GM12873 (cell line): ENCODE measurements at regions not wholly inside any gene's neighbourhood (a gene's known extent, or its start where the extent isn't known, plus 50 kb on each side); places are given as distances from the start of the nearest gene placed in this dataset.

Experiments
- TF ChIP-seq, protein P1 (sequence below): IDR thresholded peaks from 2 replicates; pipeline ENCODE4 v1.5.1; 2012; ENCODE audit warnings: low read depth, mild to moderate bottlenecking, moderate library complexity, low read length, control low read depth; ENCODE audit not compliant: insufficient read depth; ENCODE audit errors: missing control alignments

DNA sequence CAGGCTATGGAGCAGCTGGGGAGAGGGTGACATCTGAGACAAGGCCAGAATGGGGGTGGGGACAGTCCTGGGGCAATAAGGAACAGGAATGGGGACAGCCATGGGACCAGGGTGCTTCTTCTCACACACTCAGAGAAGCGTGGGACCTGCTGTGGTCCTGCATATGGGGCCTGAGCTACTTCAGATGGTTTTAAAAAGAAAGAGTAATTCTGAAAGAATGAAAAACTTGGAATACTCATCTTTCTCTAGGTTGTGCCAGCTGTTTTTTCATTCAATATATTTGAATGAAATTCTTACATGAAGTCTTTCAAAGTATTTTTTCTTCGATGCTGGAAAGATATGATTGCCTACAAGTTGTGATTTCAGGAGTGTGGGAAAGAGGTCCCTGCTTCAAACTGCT is 227.5 kb upstream of the APCDD1 start:
- TF ChIP-seq, protein P1, sequence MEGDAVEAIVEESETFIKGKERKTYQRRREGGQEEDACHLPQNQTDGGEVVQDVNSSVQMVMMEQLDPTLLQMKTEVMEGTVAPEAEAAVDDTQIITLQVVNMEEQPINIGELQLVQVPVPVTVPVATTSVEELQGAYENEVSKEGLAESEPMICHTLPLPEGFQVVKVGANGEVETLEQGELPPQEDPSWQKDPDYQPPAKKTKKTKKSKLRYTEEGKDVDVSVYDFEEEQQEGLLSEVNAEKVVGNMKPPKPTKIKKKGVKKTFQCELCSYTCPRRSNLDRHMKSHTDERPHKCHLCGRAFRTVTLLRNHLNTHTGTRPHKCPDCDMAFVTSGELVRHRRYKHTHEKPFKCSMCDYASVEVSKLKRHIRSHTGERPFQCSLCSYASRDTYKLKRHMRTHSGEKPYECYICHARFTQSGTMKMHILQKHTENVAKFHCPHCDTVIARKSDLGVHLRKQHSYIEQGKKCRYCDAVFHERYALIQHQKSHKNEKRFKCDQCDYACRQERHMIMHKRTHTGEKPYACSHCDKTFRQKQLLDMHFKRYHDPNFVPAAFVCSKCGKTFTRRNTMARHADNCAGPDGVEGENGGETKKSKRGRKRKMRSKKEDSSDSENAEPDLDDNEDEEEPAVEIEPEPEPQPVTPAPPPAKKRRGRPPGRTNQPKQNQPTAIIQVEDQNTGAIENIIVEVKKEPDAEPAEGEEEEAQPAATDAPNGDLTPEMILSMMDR: no peak

- TF ChIP-seq, protein P1: no peak
These were observed 226.1 kb upstream of the APCDD1 start for GRCh38 chr18:10228326-10228725.

DNA sequence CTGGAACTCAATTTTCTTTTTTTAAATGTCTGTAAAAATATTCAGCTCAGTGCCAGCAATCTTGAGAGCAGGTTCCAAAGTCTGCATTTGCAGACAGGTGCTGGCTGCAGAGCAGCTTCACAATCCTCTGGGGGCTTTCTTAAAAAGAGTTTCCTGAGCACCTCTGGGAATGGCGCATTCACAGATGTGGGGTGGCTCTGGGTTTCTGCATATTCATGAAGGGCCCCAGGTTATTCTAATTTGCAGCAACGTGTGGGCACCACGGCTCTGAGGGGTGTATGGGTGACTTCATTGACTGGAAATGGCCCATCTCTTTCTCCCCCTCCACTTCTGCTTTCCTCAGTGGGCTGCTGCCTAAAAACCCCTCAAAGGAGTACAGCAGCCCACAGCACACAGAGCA is 225.0 kb upstream of the APCDD1 start:
- TF ChIP-seq, protein P1: no peak

DNA sequence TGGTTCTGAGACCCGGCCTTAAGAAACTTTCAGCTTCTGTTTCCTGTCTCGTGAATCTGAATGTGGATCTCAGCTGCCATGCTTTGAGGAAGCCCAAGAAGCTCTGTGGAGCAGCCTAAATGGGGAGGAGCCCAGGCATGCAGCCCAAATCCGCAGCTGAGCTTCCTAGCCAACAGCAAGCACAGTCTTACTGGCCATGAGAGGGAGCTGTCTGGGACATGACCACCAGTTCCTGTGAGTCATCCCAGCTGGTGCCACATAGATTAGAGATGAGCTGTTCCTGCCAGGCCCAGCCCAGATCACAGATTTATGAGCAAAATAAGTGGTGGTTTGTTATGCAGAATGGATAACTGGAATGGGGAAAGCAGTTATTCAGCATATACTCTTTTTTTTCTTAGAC is 224.4 kb upstream of the APCDD1 start:
- TF ChIP-seq, protein P1: no peak

- TF ChIP-seq, protein P1: no peak
These were observed 223.2 kb upstream of the APCDD1 start for GRCh38 chr18:10231220-10231619.

GRCh38 chr18:10232062-10232461 is 222.4 kb upstream of the APCDD1 start:
- TF ChIP-seq, protein P1: no peak

DNA sequence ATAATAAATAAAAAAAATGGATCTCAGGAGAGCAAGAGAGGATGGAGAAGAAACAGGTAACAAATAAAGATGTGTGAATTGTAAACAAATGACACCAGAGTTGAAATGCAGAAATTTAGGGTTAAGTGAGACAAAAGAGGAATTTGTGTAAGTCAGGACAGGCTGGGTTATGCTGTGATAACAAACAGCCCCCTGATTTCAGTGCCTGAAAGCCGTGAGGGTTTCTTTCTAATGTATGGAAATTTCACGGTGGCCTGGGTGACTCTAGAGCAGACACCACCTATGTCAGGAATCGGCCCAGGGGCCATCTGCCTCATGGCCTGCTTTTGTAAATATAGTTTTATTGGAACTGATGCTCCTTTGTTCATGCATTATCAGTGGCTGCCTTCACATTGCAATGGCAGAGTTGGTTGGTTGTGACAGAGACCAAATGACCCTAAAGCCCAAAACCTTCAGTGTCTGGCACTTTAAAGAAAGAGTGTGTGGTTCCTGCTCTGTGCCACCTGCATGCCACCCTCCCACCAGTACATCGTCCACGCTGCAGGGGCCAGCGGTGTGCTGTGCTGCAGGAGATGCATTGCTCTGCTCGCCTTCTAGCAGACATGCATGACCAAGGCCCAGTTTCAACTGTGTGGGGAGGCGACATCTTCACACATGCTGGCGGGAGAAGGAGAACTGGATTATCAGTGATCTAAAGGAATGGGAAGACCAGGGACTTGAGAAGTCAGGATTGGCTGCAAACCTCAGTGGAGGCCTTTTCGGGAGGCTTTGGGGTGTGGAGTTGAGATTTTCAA is 221.2 kb upstream of the APCDD1 start:
- TF ChIP-seq, protein P1: no peak

DNA sequence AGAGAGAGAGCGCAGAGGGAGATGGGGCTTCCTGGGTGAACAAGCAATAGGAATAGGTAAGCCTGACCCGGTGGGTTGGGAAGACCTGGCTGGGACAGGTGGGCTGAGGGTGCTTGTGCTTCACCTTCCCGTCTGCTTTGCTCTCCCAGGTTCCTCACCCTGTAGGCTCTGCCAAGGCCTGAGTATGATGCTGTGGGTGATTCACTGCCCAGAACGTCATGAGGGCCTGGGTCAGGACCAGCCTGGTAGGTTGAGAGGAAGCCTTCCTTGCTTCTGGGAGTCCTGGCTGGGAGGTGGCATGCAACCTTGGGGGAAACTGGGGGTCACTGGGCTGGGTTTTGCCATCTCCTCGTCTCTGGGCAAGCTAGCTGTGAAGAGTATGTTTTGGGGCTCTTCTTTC is 220.2 kb upstream of the APCDD1 start:
- TF ChIP-seq, protein P1: no peak
